ENCODE measurements at regions not wholly inside any gene's neighbourhood (a gene's known extent, or its start where the extent isn't known, plus 50 kb on each side); places are given as distances from the start of the nearest gene placed in this dataset.
A peak's percentile ranks its signal among the peaks of the same experiment; 100 is the strongest.

GRCh38 chr12:87847147-87847546 lies 182.1 kb downstream of the C12orf50 start:
- no peak overlapping the region for H3K4me3 ChIP-seq (ENCODE audit: low read depth, low read length)
- DNase-seq (ENCODE audit: low read depth) = no peak

GRCh38 chr12:87846045-87846444 lies 183.2 kb downstream of the C12orf50 start:
- DNase-seq (ENCODE audit: low read depth) = no peak
- H3K4me3 ChIP-seq (ENCODE audit: low read depth, low read length) = no peak overlapping the region

GRCh38 chr12:87841935-87842334 lies 187.3 kb downstream of the C12orf50 start:
- no peak for DNase-seq (ENCODE audit: low read depth)
- H3K4me3 ChIP-seq (ENCODE audit: low read depth, low read length) = no peak overlapping the region

- H3K4me3 ChIP-seq (ENCODE audit: low read depth, low read length) = no peak overlapping the region
- no peak for DNase-seq (ENCODE audit: low read depth)
Observed at GRCh38 chr12:87836190-87836589, 193.0 kb downstream of the C12orf50 start.

- H3K4me3 ChIP-seq (ENCODE audit: low read depth, low read length) = no peak overlapping the region
- no peak for DNase-seq (ENCODE audit: low read depth)
Observed at GRCh38 chr12:87828382-87828973, 200.7 kb downstream of the C12orf50 start.

GRCh38 chr12:87827638-87828264 lies 201.4 kb downstream of the C12orf50 start:
- H3K4me3 ChIP-seq (ENCODE audit: low read depth, low read length) = no peak overlapping the region
- no peak for DNase-seq (ENCODE audit: low read depth)

GRCh38 chr12:87822923-87823322 lies 206.3 kb downstream of the C12orf50 start:
- DNase-seq (ENCODE audit: low read depth) = no peak
- no peak overlapping the region for H3K4me3 ChIP-seq (ENCODE audit: low read depth, low read length)

- peak; percentile 40 for DNase-seq (ENCODE audit: low read depth)
- no peak overlapping the region for H3K4me3 ChIP-seq (ENCODE audit: low read depth, low read length)
Observed at GRCh38 chr12:87820524-87821202, 208.5 kb downstream of the C12orf50 start.

- DNase-seq (ENCODE audit: low read depth) = no peak
- no peak overlapping the region for H3K4me3 ChIP-seq (ENCODE audit: low read depth, low read length)
Observed at GRCh38 chr12:87818441-87818840, 210.8 kb downstream of the C12orf50 start.

GRCh38 chr12:87815771-87816585 lies 213.2 kb downstream of the C12orf50 start:
- no peak overlapping the region for H3K4me3 ChIP-seq (ENCODE audit: low read depth, low read length)
- DNase-seq (ENCODE audit: low read depth) = no peak

- DNase-seq (ENCODE audit: low read depth) = no peak
Observed at GRCh38 chr12:87814625-87815024, 214.6 kb downstream of the C12orf50 start.

GRCh38 chr12:87813476-87814234 lies 215.5 kb downstream of the C12orf50 start:
- no peak for DNase-seq (ENCODE audit: low read depth)
- no peak overlapping the region for H3K4me3 ChIP-seq (ENCODE audit: low read depth, low read length)

More at GRCh38 chr12:87814625-87815024, 214.6 kb downstream of the C12orf50 start:
- H3K4me3 ChIP-seq (ENCODE audit: low read depth, low read length) = no peak overlapping the region

GRCh38 chr12:87812681-87813080 lies 216.5 kb downstream of the C12orf50 start:
- H3K4me3 ChIP-seq (ENCODE audit: low read depth, low read length) = no peak overlapping the region
- DNase-seq (ENCODE audit: low read depth) = no peak

- no peak overlapping the region for H3K4me3 ChIP-seq (ENCODE audit: low read depth, low read length)
- no peak for DNase-seq (ENCODE audit: low read depth)
Observed at GRCh38 chr12:87812030-87812429, 217.2 kb downstream of the C12orf50 start.

GRCh38 chr12:87809916-87810315 lies 219.3 kb downstream of the C12orf50 start:
- no peak for DNase-seq (ENCODE audit: low read depth)

GRCh38 chr12:87807086-87807485 lies 222.1 kb downstream of the C12orf50 start:
- no peak overlapping the region for H3K4me3 ChIP-seq (ENCODE audit: low read depth, low read length)
- DNase-seq (ENCODE audit: low read depth) = no peak

More at GRCh38 chr12:87809916-87810315, 219.3 kb downstream of the C12orf50 start:
- no peak overlapping the region for H3K4me3 ChIP-seq (ENCODE audit: low read depth, low read length)

- no peak overlapping the region for H3K4me3 ChIP-seq (ENCODE audit: low read depth, low read length)
- DNase-seq (ENCODE audit: low read depth) = no peak
Observed at GRCh38 chr12:87806310-87806709, 222.9 kb downstream of the C12orf50 start.

GRCh38 chr12:87804386-87804785 lies 224.8 kb downstream of the C12orf50 start:
- DNase-seq (ENCODE audit: low read depth) = no peak
- H3K4me3 ChIP-seq (ENCODE audit: low read depth, low read length) = no peak overlapping the region

- no peak for DNase-seq (ENCODE audit: low read depth)
- no peak overlapping the region for H3K4me3 ChIP-seq (ENCODE audit: low read depth, low read length)
Observed at GRCh38 chr12:87802721-87803011, 226.5 kb downstream of the C12orf50 start.
